ENCODE measurements at regions not wholly inside any gene's neighbourhood (a gene's known extent, or its start where the extent isn't known, plus 50 kb on each side); places are given as distances from the start of the nearest gene placed in this dataset.

- TF ChIP-seq CTCF (IDR thresholded peaks at IDR 0.05) (no peak), POLR2A (IDR thresholded peaks at IDR 0.05) (no peak)
Observed at GRCh38 chr16:80903616-80904015, 99.2 kb upstream of the CDYL2 start.
